Ovary (tissue), 3 donors: ENCODE measurements at regions not wholly inside any gene's neighbourhood (a gene's known extent, or its start where the extent isn't known, plus 50 kb on each side); places are given as distances from the start of the nearest gene placed in this dataset.

Source experiments
- POLR2A ChIP-seq: fragments of 450-650 bp; IDR thresholded peaks from one replicate; pipeline ENCODE4 v1.6.1; 2017; ENCODE audit warnings: antibody characterized with exemption, mild to moderate bottlenecking, moderate library complexity
- TF ChIP-seq, protein P1 (sequence below), 3 donors: fragments of 450-650 bp in 2 of 3; fragments of 200-600 bp in 1 of 3; IDR thresholded peaks; one replicate each; pipeline versions ENCODE4 v1.5.1 to v1.8.0; 2016 to 2022; ENCODE audit warnings: antibody characterized with exemption in 3 of 3, mild to moderate bottlenecking in 1 of 3
- donor health status: DM: no; HTN: no; CAD: no.

DNA sequence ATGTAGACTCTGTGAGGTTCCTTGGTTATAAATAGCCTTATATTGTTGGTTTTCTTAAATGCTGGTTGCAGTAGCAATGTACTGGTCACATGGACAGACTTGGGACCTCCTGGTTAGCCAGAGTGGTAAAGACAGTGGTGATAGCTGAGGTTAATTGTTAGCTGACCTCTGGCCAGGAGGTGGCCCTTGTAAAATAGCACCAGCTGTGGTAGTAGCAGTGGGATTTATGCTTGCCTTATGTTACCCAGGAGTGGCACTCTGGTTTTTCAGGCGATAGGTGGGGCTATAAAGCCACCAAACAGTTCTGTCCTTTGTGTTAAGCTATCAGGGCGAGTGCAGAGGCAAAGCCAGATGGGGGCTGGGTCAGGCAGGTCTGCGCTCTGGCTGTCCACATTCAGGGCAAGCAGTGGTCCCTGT, 94.8 kb upstream of the SRD5A2 start:
- TF ChIP-seq POLR2A = no peak
- TF ChIP-seq, protein P1, sequence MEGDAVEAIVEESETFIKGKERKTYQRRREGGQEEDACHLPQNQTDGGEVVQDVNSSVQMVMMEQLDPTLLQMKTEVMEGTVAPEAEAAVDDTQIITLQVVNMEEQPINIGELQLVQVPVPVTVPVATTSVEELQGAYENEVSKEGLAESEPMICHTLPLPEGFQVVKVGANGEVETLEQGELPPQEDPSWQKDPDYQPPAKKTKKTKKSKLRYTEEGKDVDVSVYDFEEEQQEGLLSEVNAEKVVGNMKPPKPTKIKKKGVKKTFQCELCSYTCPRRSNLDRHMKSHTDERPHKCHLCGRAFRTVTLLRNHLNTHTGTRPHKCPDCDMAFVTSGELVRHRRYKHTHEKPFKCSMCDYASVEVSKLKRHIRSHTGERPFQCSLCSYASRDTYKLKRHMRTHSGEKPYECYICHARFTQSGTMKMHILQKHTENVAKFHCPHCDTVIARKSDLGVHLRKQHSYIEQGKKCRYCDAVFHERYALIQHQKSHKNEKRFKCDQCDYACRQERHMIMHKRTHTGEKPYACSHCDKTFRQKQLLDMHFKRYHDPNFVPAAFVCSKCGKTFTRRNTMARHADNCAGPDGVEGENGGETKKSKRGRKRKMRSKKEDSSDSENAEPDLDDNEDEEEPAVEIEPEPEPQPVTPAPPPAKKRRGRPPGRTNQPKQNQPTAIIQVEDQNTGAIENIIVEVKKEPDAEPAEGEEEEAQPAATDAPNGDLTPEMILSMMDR (IDR thresholded peaks at IDR 0.05) = no peak
